H1 (cell line): ENCODE measurements at regions not wholly inside any gene's neighbourhood (a gene's known extent, or its start where the extent isn't known, plus 50 kb on each side); places are given as distances from the start of the nearest gene placed in this dataset.

Source experiments
- ATF2 ChIP-seq: IDR thresholded peaks from 2 replicates; pipeline ENCODE4 v1.6.1; 2012; ENCODE audit warnings: low read length, inconsistent platforms
- GTF2F1 ChIP-seq: IDR thresholded peaks from 2 replicates; pipeline ENCODE4 v1.6.1; 2012; ENCODE audit warnings: low read depth, low read length, improper control_type of control experiment, borderline replicate concordance
- SAP30 ChIP-seq: fragments of 300-600 bp; sonication (generic); IDR thresholded peaks from 2 replicates; pipeline ENCODE4 v1.7.1; 2012; ENCODE audit warnings: low read length, moderate library complexity, mild to moderate bottlenecking, inconsistent platforms; ENCODE audit not compliant: insufficient read depth, insufficient replicate concordance
- TEAD4 ChIP-seq: IDR thresholded peaks from 2 replicates; pipeline ENCODE4 v1.6.1; 2012; ENCODE audit warnings: low read depth, low read length, inconsistent platforms, mixed read lengths
- TF ChIP-seq, protein P1 (sequence below): fragments of 300-600 bp; sonication (generic); IDR thresholded peaks from 2 replicates; pipeline ENCODE4 v1.7.1; 2012; ENCODE audit warnings: low read length, moderate library complexity, mild to moderate bottlenecking, inconsistent platforms; ENCODE audit not compliant: insufficient replicate concordance

- TF ChIP-seq, protein P1, sequence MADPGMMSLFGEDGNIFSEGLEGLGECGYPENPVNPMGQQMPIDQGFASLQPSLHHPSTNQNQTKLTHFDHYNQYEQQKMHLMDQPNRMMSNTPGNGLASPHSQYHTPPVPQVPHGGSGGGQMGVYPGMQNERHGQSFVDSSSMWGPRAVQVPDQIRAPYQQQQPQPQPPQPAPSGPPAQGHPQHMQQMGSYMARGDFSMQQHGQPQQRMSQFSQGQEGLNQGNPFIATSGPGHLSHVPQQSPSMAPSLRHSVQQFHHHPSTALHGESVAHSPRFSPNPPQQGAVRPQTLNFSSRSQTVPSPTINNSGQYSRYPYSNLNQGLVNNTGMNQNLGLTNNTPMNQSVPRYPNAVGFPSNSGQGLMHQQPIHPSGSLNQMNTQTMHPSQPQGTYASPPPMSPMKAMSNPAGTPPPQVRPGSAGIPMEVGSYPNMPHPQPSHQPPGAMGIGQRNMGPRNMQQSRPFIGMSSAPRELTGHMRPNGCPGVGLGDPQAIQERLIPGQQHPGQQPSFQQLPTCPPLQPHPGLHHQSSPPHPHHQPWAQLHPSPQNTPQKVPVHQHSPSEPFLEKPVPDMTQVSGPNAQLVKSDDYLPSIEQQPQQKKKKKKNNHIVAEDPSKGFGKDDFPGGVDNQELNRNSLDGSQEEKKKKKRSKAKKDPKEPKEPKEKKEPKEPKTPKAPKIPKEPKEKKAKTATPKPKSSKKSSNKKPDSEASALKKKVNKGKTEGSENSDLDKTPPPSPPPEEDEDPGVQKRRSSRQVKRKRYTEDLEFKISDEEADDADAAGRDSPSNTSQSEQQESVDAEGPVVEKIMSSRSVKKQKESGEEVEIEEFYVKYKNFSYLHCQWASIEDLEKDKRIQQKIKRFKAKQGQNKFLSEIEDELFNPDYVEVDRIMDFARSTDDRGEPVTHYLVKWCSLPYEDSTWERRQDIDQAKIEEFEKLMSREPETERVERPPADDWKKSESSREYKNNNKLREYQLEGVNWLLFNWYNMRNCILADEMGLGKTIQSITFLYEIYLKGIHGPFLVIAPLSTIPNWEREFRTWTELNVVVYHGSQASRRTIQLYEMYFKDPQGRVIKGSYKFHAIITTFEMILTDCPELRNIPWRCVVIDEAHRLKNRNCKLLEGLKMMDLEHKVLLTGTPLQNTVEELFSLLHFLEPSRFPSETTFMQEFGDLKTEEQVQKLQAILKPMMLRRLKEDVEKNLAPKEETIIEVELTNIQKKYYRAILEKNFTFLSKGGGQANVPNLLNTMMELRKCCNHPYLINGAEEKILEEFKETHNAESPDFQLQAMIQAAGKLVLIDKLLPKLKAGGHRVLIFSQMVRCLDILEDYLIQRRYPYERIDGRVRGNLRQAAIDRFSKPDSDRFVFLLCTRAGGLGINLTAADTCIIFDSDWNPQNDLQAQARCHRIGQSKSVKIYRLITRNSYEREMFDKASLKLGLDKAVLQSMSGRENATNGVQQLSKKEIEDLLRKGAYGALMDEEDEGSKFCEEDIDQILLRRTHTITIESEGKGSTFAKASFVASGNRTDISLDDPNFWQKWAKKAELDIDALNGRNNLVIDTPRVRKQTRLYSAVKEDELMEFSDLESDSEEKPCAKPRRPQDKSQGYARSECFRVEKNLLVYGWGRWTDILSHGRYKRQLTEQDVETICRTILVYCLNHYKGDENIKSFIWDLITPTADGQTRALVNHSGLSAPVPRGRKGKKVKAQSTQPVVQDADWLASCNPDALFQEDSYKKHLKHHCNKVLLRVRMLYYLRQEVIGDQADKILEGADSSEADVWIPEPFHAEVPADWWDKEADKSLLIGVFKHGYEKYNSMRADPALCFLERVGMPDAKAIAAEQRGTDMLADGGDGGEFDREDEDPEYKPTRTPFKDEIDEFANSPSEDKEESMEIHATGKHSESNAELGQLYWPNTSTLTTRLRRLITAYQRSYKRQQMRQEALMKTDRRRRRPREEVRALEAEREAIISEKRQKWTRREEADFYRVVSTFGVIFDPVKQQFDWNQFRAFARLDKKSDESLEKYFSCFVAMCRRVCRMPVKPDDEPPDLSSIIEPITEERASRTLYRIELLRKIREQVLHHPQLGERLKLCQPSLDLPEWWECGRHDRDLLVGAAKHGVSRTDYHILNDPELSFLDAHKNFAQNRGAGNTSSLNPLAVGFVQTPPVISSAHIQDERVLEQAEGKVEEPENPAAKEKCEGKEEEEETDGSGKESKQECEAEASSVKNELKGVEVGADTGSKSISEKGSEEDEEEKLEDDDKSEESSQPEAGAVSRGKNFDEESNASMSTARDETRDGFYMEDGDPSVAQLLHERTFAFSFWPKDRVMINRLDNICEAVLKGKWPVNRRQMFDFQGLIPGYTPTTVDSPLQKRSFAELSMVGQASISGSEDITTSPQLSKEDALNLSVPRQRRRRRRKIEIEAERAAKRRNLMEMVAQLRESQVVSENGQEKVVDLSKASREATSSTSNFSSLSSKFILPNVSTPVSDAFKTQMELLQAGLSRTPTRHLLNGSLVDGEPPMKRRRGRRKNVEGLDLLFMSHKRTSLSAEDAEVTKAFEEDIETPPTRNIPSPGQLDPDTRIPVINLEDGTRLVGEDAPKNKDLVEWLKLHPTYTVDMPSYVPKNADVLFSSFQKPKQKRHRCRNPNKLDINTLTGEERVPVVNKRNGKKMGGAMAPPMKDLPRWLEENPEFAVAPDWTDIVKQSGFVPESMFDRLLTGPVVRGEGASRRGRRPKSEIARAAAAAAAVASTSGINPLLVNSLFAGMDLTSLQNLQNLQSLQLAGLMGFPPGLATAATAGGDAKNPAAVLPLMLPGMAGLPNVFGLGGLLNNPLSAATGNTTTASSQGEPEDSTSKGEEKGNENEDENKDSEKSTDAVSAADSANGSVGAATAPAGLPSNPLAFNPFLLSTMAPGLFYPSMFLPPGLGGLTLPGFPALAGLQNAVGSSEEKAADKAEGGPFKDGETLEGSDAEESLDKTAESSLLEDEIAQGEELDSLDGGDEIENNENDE, result peak; percentile 82
- TF ChIP-seq GTF2F1 (no peak), TEAD4 (peak; percentile 53; the same call in 1 of the 2 replicates), SAP30 (no peak), ATF2 (no peak)
These were observed 66.3 kb downstream of the JRKL start (continued) for GRCh38 chr11:96456111-96456510.
